Aorta (tissue), 5 donors: ENCODE measurements at regions not wholly inside any gene's neighbourhood (a gene's known extent, or its start where the extent isn't known, plus 50 kb on each side); places are given as distances from the start of the nearest gene placed in this dataset.

Experiments
- ATAC-seq: fragments of 200-7000 bp; cut with Tn5 transposase; one replicate; pipeline ENCODE4 v1.9.1; 2022; ENCODE audit warnings: moderate library complexity; ENCODE audit not compliant: low FRiP score
- DNase-seq, 2 donors: peaks; one replicate each; pipeline ENCODE4 v3.0.0-alpha.2; 2020
- H3K27ac ChIP-seq, 2 donors: one replicate each; pipeline ENCODE4 v1.5.1; 2013; ENCODE audit warnings: low read length in 2 of 2, mild to moderate bottlenecking in 2 of 2, moderate library complexity in 2 of 2, control low read depth in 1 of 2, inconsistent platforms in 1 of 2, low read depth in 1 of 2
- H3K27me3 ChIP-seq, 2 donors: one replicate each; pipeline ENCODE4 v1.6.1; 2013; ENCODE audit warnings: control low read depth in 1 of 2, low read length in 1 of 2, mild to moderate bottlenecking in 1 of 2, moderate library complexity in 1 of 2; ENCODE audit not compliant: insufficient read depth in 2 of 2, control insufficient read depth in 1 of 2
- H3K36me3 ChIP-seq, 2 donors: one replicate each; pipeline ENCODE4 v1.6.1; 2013; ENCODE audit warnings: control low read depth in 1 of 2, low read length in 1 of 2, mild to moderate bottlenecking in 1 of 2; ENCODE audit not compliant: insufficient read depth in 2 of 2, control insufficient read depth in 1 of 2
- H3K4me1 ChIP-seq, 2 donors: one replicate each; pipeline ENCODE4 v1.6.1; 2013; ENCODE audit warnings: low read length in 2 of 2, control low read depth in 1 of 2, mild to moderate bottlenecking in 1 of 2, moderate library complexity in 1 of 2; ENCODE audit not compliant: insufficient read depth in 2 of 2, control insufficient read depth in 1 of 2
- H3K4me3 ChIP-seq, 2 donors: one replicate each; pipeline ENCODE4 v1.5.1; 2013; ENCODE audit warnings: low read length in 2 of 2, control low read depth in 1 of 2, mild to moderate bottlenecking in 1 of 2
- H3K9me3 ChIP-seq: one replicate; pipeline ENCODE4 v1.6.1; 2013; ENCODE audit warnings: mild to moderate bottlenecking, low read length; ENCODE audit not compliant: control insufficient read depth
- WGBS, 2 donors: extraction: QIAGEN DNeasy Blood & Tissue Kit; methylation state at CpG; one replicate each; pipeline ENCODE4 v1.1.7; 2013; 5-methylcytosine and 5-hydroxymethylcytosine counted together
- intact Hi-C, 2 donors: fragments of 100-400 bp; cut with DNase I; formaldehyde crosslinking; loops; one replicate each; pipeline versions ENCODE4 v1.14.2 to v1.15.0; 2022
- donor health status: healthy with polysubstance abuse.
- donor health status: Bipolar disorder and iron deficiency.
- donor health status: DM: no; HTN: no; CAD: no.
- donor health status: DM: no; HTN: no; CAD: no.
- donor health status: DM: yes; HTN: yes; CAD: no.

DNA sequence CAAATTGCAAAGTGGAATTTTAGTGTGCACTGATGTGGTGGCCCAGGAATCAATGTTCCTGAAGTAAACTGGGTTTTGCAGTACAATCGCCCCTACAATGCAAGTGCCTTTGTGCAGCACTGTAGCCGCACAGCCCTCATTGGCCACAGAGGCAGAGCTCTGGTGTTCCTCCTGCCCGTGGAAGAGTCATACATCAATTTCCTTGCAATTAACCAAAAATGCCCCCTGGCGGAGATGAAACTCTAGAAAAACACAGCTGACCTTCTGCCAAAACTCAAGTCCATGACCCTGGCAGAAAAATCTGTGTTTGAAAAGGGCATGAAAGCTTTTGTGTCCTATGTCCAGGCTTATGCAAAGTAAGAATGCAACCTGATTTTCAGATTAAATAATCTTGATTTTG lies 117.9 kb upstream of the PRB2 start:
- no peak overlapping the region for H3K4me3 ChIP-seq
- no peak overlapping the region for H3K27ac ChIP-seq
- H3K27me3 ChIP-seq: no peaks in the 10 kb centered on the region
- no peaks in the 10 kb centered on the region for H3K4me1 ChIP-seq
- no peak for ATAC-seq
- 45 to 47% methylated on average over 4 of the region's 4 CpGs for WGBS, 2 donors
- no peaks in the 10 kb centered on the region for H3K36me3 ChIP-seq
- no peak for DNase-seq
- intact Hi-C loops: no loop called here
- no peaks in the 10 kb centered on the region for H3K9me3 ChIP-seq

DNA sequence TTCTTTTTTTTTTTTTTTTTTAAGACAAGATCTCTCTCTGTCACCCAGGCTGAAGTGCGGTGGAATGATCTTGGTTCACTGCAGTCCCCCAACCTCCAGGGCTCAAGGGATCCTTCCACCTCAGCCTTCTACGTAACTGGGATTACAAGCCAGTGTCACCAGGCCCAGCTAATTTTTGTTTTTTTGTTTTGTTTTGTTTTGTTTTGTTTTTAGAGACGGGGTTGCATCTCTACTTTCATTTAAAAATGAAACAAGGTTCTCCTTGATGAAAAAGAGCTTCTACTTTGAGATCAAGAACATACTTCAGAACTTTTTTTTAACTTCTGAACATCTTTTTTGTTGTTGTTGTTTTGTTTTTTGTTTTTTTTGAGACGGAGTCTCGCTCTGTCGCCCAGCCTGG lies 121.7 kb upstream of the PRB2 start:
- Histone ChIP-seq H3K4me1 (no peaks in the 10 kb centered on the region), H3K9me3 (no peaks in the 10 kb centered on the region), H3K4me3 (no peak overlapping the region), H3K27me3 (no peaks in the 10 kb centered on the region), H3K27ac (no peak overlapping the region), H3K36me3 (no peaks in the 10 kb centered on the region)
- WGBS, 2 donors: 85 to 89% methylated on average over 6 of the region's 6 CpGs
- ATAC-seq (no peak), DNase-seq (no peak)
- intact Hi-C loops: no loop called here

DNA sequence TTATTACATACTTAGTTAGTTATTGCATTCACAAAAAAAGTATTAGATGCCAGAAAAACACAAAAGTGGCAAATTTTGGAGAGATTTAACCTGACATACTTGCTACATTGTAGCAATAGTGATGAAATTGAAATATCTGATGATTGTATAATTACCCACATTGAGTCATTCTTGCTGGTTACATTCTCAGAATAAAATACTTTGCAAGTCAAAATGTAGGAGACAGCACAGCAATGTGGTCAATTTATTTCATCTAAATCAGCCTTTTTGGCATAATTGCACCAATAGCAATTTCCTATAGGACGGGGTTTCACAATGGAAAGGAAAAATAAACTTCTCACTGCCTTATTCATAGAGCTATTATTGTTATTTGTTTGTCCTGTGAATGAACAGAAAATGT lies 125.0 kb upstream of the ETV6 start:
- no peaks in the 10 kb centered on the region for H3K9me3 ChIP-seq
- no peaks in the 10 kb centered on the region for H3K4me1 ChIP-seq
- H3K36me3 ChIP-seq: no peaks in the 10 kb centered on the region
- H3K27ac ChIP-seq: no peak overlapping the region
- no peaks in the 10 kb centered on the region for H3K27me3 ChIP-seq
- WGBS, 2 donors: 62 to 68% methylated on average over 1 of the region's 1 CpG
- no peak for ATAC-seq
- intact Hi-C loops: no loop called here
- no peak overlapping the region for H3K4me3 ChIP-seq
- no peak for DNase-seq

DNA sequence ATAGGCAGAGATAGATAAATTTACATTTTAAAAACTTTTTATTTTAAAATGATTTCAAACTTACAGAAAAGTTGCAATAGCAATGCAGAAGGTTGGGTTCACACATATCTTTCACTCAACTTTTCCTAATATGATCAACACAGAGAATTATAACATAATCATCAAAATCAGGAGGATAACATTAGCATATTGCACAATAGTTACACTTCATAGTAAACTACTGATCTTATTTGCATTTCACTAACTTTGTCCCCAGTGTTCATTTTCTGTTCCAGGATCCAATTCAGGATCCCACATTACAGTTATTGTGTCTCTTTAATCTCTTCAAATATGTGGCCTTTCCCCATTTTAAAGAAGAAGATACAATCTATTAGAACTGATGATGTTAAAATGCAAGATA lies 115.4 kb upstream of the ETV6 start:
- DNase-seq (no peak), ATAC-seq (no peak)
- intact Hi-C loops: no loop called here
- no peak overlapping the region for H3K27ac ChIP-seq
- peaks cover 0 to 3% of the 10 kb centered on the region in 2 donors for H3K27me3 ChIP-seq
- H3K9me3 ChIP-seq: peaks cover 3% of the 10 kb centered on the region
- no peaks in the 10 kb centered on the region for H3K4me1 ChIP-seq
- no peaks in the 10 kb centered on the region for H3K36me3 ChIP-seq
- no peak overlapping the region for H3K4me3 ChIP-seq

DNA sequence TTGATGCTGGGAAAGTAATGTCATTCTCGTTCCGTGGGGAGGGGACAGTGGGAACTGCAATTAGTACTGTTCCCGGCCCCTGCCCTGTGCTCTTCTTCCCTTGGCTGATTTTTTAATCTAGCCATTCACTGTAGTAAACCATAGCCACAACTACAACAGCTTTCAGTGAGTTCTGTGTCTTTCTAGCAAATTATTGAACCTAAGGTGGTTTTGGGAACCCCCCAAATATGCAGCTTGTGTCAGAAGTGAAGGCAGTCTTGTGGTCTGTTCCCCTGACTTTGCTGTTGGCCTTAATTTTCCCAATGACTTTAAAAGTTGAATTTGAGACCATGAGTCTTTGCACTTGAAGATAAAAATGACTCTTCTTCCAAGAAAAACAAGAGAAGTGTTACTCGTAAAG lies 114.3 kb upstream of the ETV6 start:
- Histone ChIP-seq H3K27ac (no peak overlapping the region), H3K27me3 (peaks cover 0 to 3% of the 10 kb centered on the region in 2 donors), H3K9me3 (peaks cover 3% of the 10 kb centered on the region), H3K36me3 (no peaks in the 10 kb centered on the region), H3K4me3 (no peak overlapping the region), H3K4me1 (no peaks in the 10 kb centered on the region)
- WGBS, 2 donors: 70 to 80% methylated on average over 4 of the region's 4 CpGs
- DNase-seq (no peak), ATAC-seq (no peak)
- intact Hi-C loops: no loop called here

DNA sequence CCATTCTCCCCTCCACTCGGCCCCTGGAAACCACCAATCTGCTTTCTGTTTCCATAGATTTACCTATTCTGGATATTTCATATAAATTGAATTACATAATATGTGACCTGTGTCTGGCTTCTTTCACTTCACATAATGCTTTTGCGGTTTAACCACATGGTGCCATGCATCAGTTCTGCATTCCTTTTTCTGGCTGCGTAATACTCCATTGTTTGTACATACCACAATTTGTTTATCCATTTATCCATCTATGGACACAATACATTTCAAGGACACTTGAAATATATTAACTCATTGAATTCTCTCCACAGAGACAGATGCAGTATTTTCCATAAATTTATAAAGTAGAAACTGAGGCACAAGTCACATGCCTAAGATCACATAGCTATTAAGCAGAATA lies 110.3 kb upstream of the ETV6 start:
- H3K27ac ChIP-seq: no peak overlapping the region
- ATAC-seq: no peak
- 93 to 98% methylated on average over 3 of the region's 3 CpGs for WGBS, 2 donors
- no peaks in the 10 kb centered on the region for H3K27me3 ChIP-seq
- H3K4me3 ChIP-seq: no peak overlapping the region
- H3K36me3 ChIP-seq: no peaks in the 10 kb centered on the region
- H3K9me3 ChIP-seq: no peaks in the 10 kb centered on the region
- no peak for DNase-seq
- no peaks in the 10 kb centered on the region for H3K4me1 ChIP-seq
- intact Hi-C loops: no loop called here

DNA sequence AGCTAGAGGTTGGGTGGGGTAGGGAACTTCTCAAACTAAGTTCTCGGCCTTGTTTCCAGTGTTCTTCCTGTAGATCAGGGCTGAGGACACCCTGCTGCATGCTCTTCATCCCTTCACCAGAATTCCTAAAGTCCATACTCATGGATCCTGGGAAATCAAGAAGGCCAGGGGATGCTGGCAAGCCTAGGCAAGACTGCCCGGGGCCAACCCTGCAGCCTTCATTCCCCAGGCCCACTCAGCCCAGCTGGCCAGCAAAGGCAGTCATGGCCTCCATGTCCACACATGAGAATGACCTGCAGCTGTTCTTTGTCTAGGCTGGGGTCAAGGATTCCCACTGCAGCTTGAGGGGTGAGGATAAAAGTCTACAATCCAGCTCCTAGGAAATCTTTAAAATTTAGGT lies 109.3 kb upstream of the ETV6 start:
- ATAC-seq (no peak), DNase-seq (no peak)
- WGBS, 2 donors: 90 to 93% methylated on average over 2 of the region's 2 CpGs
- H3K36me3 ChIP-seq: no peaks in the 10 kb centered on the region
- H3K4me3 ChIP-seq: no peak overlapping the region
- H3K27ac ChIP-seq: no peak overlapping the region
- H3K9me3 ChIP-seq: no peaks in the 10 kb centered on the region
- intact Hi-C loops: no loop called here
- no peaks in the 10 kb centered on the region for H3K4me1 ChIP-seq
- H3K27me3 ChIP-seq: no peaks in the 10 kb centered on the region

DNA sequence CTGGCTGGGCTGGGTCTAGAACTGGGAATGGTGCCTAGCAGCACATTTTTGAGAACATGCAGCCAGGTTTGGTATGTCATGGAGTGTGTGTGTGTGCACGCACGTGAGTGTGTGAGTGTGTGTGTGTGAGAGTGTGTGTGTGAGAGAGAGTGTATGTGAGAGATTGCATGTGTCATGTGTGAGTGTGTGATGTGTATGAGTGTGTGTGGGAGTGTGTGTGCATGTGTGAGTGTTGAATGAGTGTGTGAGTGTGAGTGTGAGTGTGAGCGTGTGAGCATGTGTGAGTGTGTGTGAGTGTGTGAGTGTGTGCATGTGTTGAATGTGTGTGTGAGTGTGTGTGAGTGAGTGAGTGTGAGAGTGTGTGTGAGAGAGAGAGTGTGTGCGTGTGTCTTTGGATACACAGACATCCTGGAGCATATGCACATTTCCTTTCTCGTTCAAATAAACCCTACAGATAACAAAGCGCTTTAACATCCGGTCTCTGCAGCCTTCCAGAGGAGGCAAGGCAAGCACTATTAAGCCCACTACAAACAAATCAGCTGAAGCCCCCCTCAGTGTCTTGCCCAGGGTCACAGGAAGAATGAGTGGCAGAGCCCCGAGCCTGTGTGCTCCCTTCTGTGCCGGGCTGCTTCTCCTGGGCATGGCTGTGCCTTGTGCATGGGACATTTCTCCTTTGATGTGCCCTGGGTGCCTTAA lies 108.7 kb upstream of the ETV6 start:
- intact Hi-C loops: no loop called here
- Histone ChIP-seq H3K9me3 (no peaks in the 10 kb centered on the region), H3K4me1 (peaks cover 0 to 1% of the 10 kb centered on the region in 2 donors), H3K4me3 (no peak overlapping the region), H3K36me3 (no peaks in the 10 kb centered on the region), H3K27me3 (no peaks in the 10 kb centered on the region), H3K27ac (no peak overlapping the region)
- DNase-seq (no peak), ATAC-seq (no peak)
- WGBS, 2 donors: 68 to 70% methylated on average over 9 of the region's 9 CpGs

DNA sequence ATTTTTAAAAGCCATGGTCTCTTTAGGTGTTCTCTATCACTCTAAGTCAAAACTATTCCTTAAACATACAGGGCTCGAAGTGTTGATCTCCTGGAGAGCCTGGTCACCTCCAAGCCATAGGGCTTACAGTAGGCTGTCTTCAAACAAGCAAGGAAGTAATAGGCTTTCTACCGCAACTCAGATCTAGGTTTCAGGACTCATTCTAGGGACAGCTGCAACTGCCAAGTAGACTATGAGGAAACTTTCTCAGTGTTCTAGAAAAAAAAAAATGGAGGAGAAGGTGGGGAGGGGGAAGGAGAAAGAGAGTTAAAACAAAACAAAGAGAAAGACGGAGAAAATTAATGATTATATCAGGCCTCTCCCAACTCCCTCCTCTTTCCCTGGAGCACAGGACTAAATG lies 106.9 kb upstream of the ETV6 start:
- ATAC-seq (no peak), DNase-seq (no peak)
- no peak overlapping the region for H3K27ac ChIP-seq
- H3K27me3 ChIP-seq: no peaks in the 10 kb centered on the region
- peaks cover 0 to 2% of the 10 kb centered on the region in 2 donors for H3K4me1 ChIP-seq
- intact Hi-C loops: no loop called here
- no peaks in the 10 kb centered on the region for H3K9me3 ChIP-seq
- H3K36me3 ChIP-seq: no peaks in the 10 kb centered on the region
- H3K4me3 ChIP-seq: no peak overlapping the region
- WGBS, 2 donors: 66 to 69% methylated on average over 3 of the region's 3 CpGs
